Transverse colon (tissue), 3 donors: ENCODE measurements at regions not wholly inside any gene's neighbourhood (a gene's known extent, or its start where the extent isn't known, plus 50 kb on each side); places are given as distances from the start of the nearest gene placed in this dataset.

ENCODE experiments used
- POLR2A ChIP-seq: fragments of 450-650 bp; IDR thresholded peaks from one replicate; pipeline ENCODE4 v1.6.1; 2016; ENCODE audit warnings: antibody characterized with exemption, mild to moderate bottlenecking, moderate library complexity
- TF ChIP-seq, protein P1 (sequence below), 5 experiments: fragments of 200-600 bp in 3 of 5; fragments of 450-650 bp in 2 of 5; sonication (generic) in 3 of 5; IDR thresholded peaks; 1 replicate in 2 of 5; 2 replicates in 3 of 5; pipeline ENCODE4 v1.5.1; 2016 to 2017; ENCODE audit warnings: antibody characterized with exemption in 5 of 5, inconsistent platforms in 3 of 5, mild to moderate bottlenecking in 2 of 5, moderate library complexity in 1 of 5

DNA sequence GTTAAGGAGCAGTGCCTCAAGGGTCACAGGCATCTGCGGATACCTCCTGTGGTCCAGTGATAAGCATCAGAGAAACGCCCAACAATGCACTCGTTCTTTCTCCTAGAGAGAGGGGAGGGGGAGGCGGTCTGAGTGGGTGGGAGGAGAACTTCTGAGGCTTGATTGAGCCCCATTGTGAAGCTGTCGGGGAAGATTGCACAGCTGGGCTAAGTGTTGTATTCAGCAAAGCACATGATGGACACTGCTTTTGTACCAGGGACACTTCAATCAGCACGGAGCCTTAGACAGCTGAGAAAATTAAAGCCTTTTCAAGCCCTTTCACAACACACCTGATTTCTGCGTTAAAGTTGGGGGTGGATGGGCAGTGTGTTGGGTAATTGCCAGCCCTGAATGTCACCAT, 230.3 kb upstream of the GHITM start:
- no peak for TF ChIP-seq POLR2A
- TF ChIP-seq, protein P1, sequence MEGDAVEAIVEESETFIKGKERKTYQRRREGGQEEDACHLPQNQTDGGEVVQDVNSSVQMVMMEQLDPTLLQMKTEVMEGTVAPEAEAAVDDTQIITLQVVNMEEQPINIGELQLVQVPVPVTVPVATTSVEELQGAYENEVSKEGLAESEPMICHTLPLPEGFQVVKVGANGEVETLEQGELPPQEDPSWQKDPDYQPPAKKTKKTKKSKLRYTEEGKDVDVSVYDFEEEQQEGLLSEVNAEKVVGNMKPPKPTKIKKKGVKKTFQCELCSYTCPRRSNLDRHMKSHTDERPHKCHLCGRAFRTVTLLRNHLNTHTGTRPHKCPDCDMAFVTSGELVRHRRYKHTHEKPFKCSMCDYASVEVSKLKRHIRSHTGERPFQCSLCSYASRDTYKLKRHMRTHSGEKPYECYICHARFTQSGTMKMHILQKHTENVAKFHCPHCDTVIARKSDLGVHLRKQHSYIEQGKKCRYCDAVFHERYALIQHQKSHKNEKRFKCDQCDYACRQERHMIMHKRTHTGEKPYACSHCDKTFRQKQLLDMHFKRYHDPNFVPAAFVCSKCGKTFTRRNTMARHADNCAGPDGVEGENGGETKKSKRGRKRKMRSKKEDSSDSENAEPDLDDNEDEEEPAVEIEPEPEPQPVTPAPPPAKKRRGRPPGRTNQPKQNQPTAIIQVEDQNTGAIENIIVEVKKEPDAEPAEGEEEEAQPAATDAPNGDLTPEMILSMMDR (IDR thresholded peaks at IDR 0.05), result no peak
